HepG2 (cell line): ENCODE measurements at regions not wholly inside any gene's neighbourhood (a gene's known extent, or its start where the extent isn't known, plus 50 kb on each side); places are given as distances from the start of the nearest gene placed in this dataset.
A peak's percentile ranks its signal among the peaks of the same experiment; 100 is the strongest.

Source experiments
- ATAC-seq: fragments of 200-7000 bp; cut with Tn5 transposase; 3 replicates; pipeline ENCODE4 v1.9.1; 2020; ENCODE audit warnings: mild to moderate bottlenecking, moderate library complexity
- BruUV-seq: library from RNA; stranded (reverse); fragments of 400-500 nt; replicated peaks from 2 replicates; lab custom pipeline; 2021; lab: Mats Ljungman, UMichigan
- CTCF ChIA-PET: fragments of 300-600 bp; formaldehyde crosslinking; extraction: SDS; loops from one replicate; lab custom pipeline; 2021; ENCODE audit warnings: low total read pairs, inconsistent platforms, low intra/inter-chr PET ratio; lab: Yijun Ruan, JAX
- POLR2A ChIA-PET: fragments of 350-600 bp; sonication (Branson Sonifier 250); formaldehyde crosslinking; loops from one replicate; lab custom pipeline; 2020; ENCODE audit warnings: antibody characterized with exemption, inconsistent platforms; lab: Yijun Ruan, JAX
- DNase-seq: peaks from one replicate; pipeline ENCODE4 v3.0.0-alpha.2; 2015; ENCODE audit warnings: low spot score
- FAIRE-seq: peaks from 3 replicates; lab custom pipeline; 2011; peaks lifted over from hg19 to GRCh38; lab: Jason Lieb, UNC
- H2AFZ ChIP-seq: one replicate; pipeline ENCODE4 v1.6.1; 2011; ENCODE audit warnings: low read length, inconsistent platforms
- H3K27ac ChIP-seq: fragments of 300-600 bp; 3 replicates; pipeline ENCODE4 v1.8.0; 2011; ENCODE audit warnings: mixed run types, mild to moderate bottlenecking, mixed read lengths, low read length, inconsistent platforms; ENCODE audit not compliant: insufficient read depth; ENCODE audit errors: extremely low read length
- H3K27me3 ChIP-seq, 2 experiments: fragments of 200-600 bp in 1 of 2; 2 replicates in 1 of 2; 3 replicates in 1 of 2; pipeline versions ENCODE4 v1.6.0 to v1.8.0; 2011; ENCODE audit warnings: low read length in 2 of 2, mild to moderate bottlenecking in 2 of 2, moderate library complexity in 2 of 2, inconsistent platforms in 1 of 2; ENCODE audit not compliant: insufficient read depth in 2 of 2, control insufficient read depth in 1 of 2
- H3K36me3 ChIP-seq, 2 experiments: fragments of 200-600 bp in 1 of 2; replicated peaks in 1 of 2; 2 replicates in 1 of 2; 3 replicates in 1 of 2; pipeline versions ENCODE4 v1.5.1 to v1.8.0; 2011; ENCODE audit warnings: low read length in 2 of 2, inconsistent platforms in 1 of 2; ENCODE audit not compliant: insufficient read depth in 2 of 2, control insufficient read depth in 1 of 2
- H3K4me1 ChIP-seq: 2 replicates; pipeline ENCODE4 v1.5.1; 2012; ENCODE audit warnings: low read length, inconsistent platforms; ENCODE audit not compliant: insufficient read depth
- H3K4me2 ChIP-seq: 2 replicates; pipeline ENCODE4 v1.6.0; 2011; ENCODE audit warnings: low read depth, low read length, inconsistent platforms
- H3K4me3 ChIP-seq, 3 experiments: fragments of 200-600 bp in 1 of 3; sonication (generic), shearing (Covaris generic) in 1 of 3; replicated peaks in 1 of 3; 2 replicates each; pipeline ENCODE4 v1.5.1; 2011 to 2016; ENCODE audit warnings: low read length in 3 of 3, inconsistent platforms in 2 of 3, low read depth in 2 of 3, mild to moderate bottlenecking in 2 of 3, control low read depth in 1 of 3, mixed read lengths in 1 of 3; ENCODE audit not compliant: insufficient read depth in 1 of 3
- H3K79me2 ChIP-seq: one replicate; pipeline ENCODE4 v1.6.1; 2011; ENCODE audit warnings: low read length, inconsistent platforms; ENCODE audit not compliant: insufficient read depth
- H3K9ac ChIP-seq: 2 replicates; pipeline ENCODE4 v1.6.0; 2011; ENCODE audit warnings: mild to moderate bottlenecking, low read depth, low read length, inconsistent platforms; ENCODE audit not compliant: insufficient read depth
- H3K9me3 ChIP-seq: 2 replicates; pipeline ENCODE4 v1.5.1; 2012; ENCODE audit warnings: mild to moderate bottlenecking, low read length
- H4K20me1 ChIP-seq: 2 replicates; pipeline ENCODE4 v1.6.0; 2011; ENCODE audit warnings: inconsistent platforms, mild to moderate bottlenecking, low read length, moderate library complexity; ENCODE audit not compliant: insufficient read depth
- MTA1 ChIP-seq: sonication (generic); formaldehyde crosslinking; IDR thresholded peaks from 2 replicates; pipeline ENCODE4 v1.4.0; 2020; ENCODE audit warnings: missing genetic modification reagents, mild to moderate bottlenecking, borderline replicate concordance
- MYC ChIP-seq: sonication (generic); formaldehyde crosslinking; IDR thresholded peaks from 2 replicates; pipeline ENCODE4 v1.9.0; 2021; ENCODE audit warnings: missing genetic modification reagents, borderline replicate concordance
- PHB2 ChIP-seq: fragments of 450-650 bp; IDR thresholded peaks from 2 replicates; pipeline ENCODE4 v1.6.1; 2018; ENCODE audit not compliant: partially characterized antibody
- RNF2 ChIP-seq: fragments of 450-650 bp; conservative IDR thresholded peaks from 2 replicates; pipeline ENCODE4 v1.6.1; 2016; ENCODE audit warnings: low read depth
- SNRNP70 ChIP-seq: fragments of 200-400 bp; formaldehyde crosslinking; IDR thresholded peaks from 2 replicates; pipeline ENCODE4 v1.6.1; 2017; ENCODE audit warnings: mild to moderate bottlenecking, low read depth, low read length, moderate library complexity
- ZNF207 ChIP-seq: fragments of 450-650 bp; IDR thresholded peaks from 2 replicates; pipeline ENCODE4 v1.6.1; 2016; ENCODE audit warnings: antibody characterized with exemption, borderline replicate concordance
- ZNF572 ChIP-seq: sonication (generic); formaldehyde crosslinking; IDR thresholded peaks from 2 replicates; pipeline ENCODE4 v1.5.1; 2020; ENCODE audit warnings: mild to moderate bottlenecking, missing genetic modification reagents
- ZNF7 ChIP-seq: IDR thresholded peaks from 2 replicates; pipeline ENCODE4 v1.6.1; 2016; ENCODE audit warnings: missing biosample characterization, missing genetic modification reagents
- ZNF83 ChIP-seq: sonication (generic); formaldehyde crosslinking; IDR thresholded peaks from 2 replicates; pipeline ENCODE4 v1.4.0; 2020; ENCODE audit warnings: missing genetic modification reagents, mild to moderate bottlenecking, borderline replicate concordance
- ZSCAN29 ChIP-seq: sonication (generic); formaldehyde crosslinking; conservative IDR thresholded peaks from 2 replicates; pipeline ENCODE4 v1.4.0; 2020; ENCODE audit warnings: mild to moderate bottlenecking, missing genetic modification reagents
- WGBS: methylation state at CpG from one replicate; pipeline ENCODE4 v1.1.6; 2017; ENCODE audit warnings: low lambda C conversion rate; 5-methylcytosine and 5-hydroxymethylcytosine counted together
- in situ Hi-C: cut with HindIII; loops from 2 replicates; pipeline ENCODE4 v1.10.0; 2017; ENCODE audit warnings: low pct_unique_long_range_greater_than_20kb; ENCODE audit not compliant: extremely low pct_ligation_motif_present
- intact Hi-C: fragments of 100-400 bp; cut with micrococcal nuclease; formaldehyde crosslinking; loops from one replicate; pipeline ENCODE4 v1.10.0; 2022; ENCODE audit not compliant: unreplicated experiment
- TF ChIP-seq, protein P1 (sequence below): IDR thresholded peaks from 2 replicates; pipeline ENCODE4 v1.6.1; 2018; ENCODE audit warnings: missing genetic modification reagents
- TF ChIP-seq, protein P2 (sequence below): IDR thresholded peaks from 2 replicates; pipeline ENCODE4 v1.6.1; 2018; ENCODE audit warnings: missing genetic modification reagents, mild to moderate bottlenecking, missing compliant biosample characterization
- TF ChIP-seq, protein P3 (sequence below): sonication (generic); formaldehyde crosslinking; IDR thresholded peaks from 2 replicates; pipeline ENCODE4 v1.4.0; 2020; ENCODE audit warnings: mild to moderate bottlenecking, missing genetic modification reagents
- TF ChIP-seq, protein P4 (sequence below): sonication (generic); formaldehyde crosslinking; IDR thresholded peaks from 2 replicates; pipeline ENCODE4 v1.9.0; 2022; ENCODE audit warnings: low read depth, missing genetic modification reagents
- TF ChIP-seq, protein P5 (sequence below): sonication (generic); formaldehyde crosslinking; IDR thresholded peaks from 2 replicates; pipeline ENCODE4 v1.8.1; 2023; ENCODE audit warnings: missing genetic modification reagents, inconsistent platforms, borderline replicate concordance

DNA sequence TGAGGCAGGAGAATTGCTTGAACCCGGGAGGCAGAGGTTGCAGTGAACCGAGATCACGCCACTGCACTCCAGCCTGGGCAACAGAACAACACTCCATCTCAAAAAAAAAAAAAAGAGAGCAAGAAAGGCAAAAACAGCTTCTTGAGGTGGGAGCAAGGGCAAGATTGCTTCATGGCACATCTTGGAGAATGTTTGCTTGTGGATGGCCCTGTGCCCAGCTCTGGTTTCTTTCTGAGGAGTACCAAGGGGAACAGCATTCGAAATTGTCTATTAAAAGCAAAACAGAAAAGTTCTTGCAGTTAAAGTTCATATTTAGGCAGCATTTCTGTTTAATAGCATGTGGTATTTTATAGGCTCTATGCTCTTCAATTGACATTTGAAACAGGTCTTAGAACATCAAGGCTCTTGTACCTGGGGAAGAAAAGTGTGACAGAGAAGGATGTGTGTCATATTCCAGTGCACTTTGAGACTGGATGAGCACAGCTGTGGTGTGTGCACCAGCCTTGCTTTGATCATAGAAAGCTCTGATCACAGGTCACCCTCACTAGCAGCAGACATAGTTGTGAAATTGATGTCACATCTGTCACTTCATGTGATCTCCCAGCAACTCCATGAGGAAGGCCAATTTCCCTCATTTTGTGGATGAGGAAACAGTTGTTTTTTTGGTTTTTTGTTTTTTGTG, 154.3 kb downstream of the UXS1 start:
- Histone ChIP-seq H3K27me3 (peaks cover 4 to 39% of the 10 kb centered on the region in 2 experiments; a peak in 4 of 5 replicates), H3K36me3 (no peaks in the 10 kb centered on the region), H3K4me3 (no peak overlapping the region), H3K79me2 (no peaks in the 10 kb centered on the region), H3K4me2 (no peak overlapping the region), H3K27ac (no peak overlapping the region), H3K9me3 (no peaks in the 10 kb centered on the region), H3K4me1 (peaks cover 3% of the 10 kb centered on the region), H4K20me1 (no peaks in the 10 kb centered on the region), H3K9ac (no peak overlapping the region), H2AFZ (no peak overlapping the region)
- intact Hi-C loops (no loop called here), in situ Hi-C loops (no loop called here)
- POLR2A ChIA-PET, result no interaction called here
- no TSS peak for BruUV-seq
- WGBS, result 64% methylated on average over 4 of the region's 4 CpGs
- ATAC-seq (peak; percentile 33; the same call in 1 of the 3 replicates), FAIRE-seq (no peak), DNase-seq (no peak)
- CTCF ChIA-PET, result no interaction called here
- TF ChIP-seq, protein P1, sequence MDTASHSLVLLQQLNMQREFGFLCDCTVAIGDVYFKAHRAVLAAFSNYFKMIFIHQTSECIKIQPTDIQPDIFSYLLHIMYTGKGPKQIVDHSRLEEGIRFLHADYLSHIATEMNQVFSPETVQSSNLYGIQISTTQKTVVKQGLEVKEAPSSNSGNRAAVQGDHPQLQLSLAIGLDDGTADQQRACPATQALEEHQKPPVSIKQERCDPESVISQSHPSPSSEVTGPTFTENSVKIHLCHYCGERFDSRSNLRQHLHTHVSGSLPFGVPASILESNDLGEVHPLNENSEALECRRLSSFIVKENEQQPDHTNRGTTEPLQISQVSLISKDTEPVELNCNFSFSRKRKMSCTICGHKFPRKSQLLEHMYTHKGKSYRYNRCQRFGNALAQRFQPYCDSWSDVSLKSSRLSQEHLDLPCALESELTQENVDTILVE (CRISPR knock-in tag), result no peak
- no peak for TF ChIP-seq RNF2
- TF ChIP-seq, protein P2, sequence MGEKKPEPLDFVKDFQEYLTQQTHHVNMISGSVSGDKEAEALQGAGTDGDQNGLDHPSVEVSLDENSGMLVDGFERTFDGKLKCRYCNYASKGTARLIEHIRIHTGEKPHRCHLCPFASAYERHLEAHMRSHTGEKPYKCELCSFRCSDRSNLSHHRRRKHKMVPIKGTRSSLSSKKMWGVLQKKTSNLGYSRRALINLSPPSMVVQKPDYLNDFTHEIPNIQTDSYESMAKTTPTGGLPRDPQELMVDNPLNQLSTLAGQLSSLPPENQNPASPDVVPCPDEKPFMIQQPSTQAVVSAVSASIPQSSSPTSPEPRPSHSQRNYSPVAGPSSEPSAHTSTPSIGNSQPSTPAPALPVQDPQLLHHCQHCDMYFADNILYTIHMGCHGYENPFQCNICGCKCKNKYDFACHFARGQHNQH (CRISPR knock-in tag), result no peak
- no peak for TF ChIP-seq MTA1 (CRISPR knock-in tag)
- no peak for TF ChIP-seq SNRNP70
- no peak for TF ChIP-seq ZNF83 (CRISPR knock-in tag)
- no peak for TF ChIP-seq PHB2
- TF ChIP-seq ZNF207, result no peak
- no peak for TF ChIP-seq ZNF7 (CRISPR knock-in tag)
- TF ChIP-seq ZNF572 (CRISPR knock-in tag), result no peak
- TF ChIP-seq, protein P3, sequence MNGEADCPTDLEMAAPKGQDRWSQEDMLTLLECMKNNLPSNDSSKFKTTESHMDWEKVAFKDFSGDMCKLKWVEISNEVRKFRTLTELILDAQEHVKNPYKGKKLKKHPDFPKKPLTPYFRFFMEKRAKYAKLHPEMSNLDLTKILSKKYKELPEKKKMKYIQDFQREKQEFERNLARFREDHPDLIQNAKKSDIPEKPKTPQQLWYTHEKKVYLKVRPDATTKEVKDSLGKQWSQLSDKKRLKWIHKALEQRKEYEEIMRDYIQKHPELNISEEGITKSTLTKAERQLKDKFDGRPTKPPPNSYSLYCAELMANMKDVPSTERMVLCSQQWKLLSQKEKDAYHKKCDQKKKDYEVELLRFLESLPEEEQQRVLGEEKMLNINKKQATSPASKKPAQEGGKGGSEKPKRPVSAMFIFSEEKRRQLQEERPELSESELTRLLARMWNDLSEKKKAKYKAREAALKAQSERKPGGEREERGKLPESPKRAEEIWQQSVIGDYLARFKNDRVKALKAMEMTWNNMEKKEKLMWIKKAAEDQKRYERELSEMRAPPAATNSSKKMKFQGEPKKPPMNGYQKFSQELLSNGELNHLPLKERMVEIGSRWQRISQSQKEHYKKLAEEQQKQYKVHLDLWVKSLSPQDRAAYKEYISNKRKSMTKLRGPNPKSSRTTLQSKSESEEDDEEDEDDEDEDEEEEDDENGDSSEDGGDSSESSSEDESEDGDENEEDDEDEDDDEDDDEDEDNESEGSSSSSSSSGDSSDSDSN (CRISPR knock-in tag), result no peak
- TF ChIP-seq, protein P4, sequence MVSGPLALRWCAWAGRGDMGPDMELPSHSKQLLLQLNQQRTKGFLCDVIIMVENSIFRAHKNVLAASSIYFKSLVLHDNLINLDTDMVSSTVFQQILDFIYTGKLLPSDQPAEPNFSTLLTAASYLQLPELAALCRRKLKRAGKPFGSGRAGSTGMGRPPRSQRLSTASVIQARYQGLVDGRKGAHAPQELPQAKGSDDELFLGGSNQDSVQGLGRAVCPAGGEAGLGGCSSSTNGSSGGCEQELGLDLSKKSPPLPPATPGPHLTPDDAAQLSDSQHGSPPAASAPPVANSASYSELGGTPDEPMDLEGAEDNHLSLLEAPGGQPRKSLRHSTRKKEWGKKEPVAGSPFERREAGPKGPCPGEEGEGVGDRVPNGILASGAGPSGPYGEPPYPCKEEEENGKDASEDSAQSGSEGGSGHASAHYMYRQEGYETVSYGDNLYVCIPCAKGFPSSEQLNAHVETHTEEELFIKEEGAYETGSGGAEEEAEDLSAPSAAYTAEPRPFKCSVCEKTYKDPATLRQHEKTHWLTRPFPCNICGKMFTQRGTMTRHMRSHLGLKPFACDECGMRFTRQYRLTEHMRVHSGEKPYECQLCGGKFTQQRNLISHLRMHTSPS (CRISPR knock-in tag), result no peak
- no peak for TF ChIP-seq ZSCAN29 (CRISPR knock-in tag)
- TF ChIP-seq MYC (CRISPR knock-in tag), result no peak
- TF ChIP-seq, protein P5, sequence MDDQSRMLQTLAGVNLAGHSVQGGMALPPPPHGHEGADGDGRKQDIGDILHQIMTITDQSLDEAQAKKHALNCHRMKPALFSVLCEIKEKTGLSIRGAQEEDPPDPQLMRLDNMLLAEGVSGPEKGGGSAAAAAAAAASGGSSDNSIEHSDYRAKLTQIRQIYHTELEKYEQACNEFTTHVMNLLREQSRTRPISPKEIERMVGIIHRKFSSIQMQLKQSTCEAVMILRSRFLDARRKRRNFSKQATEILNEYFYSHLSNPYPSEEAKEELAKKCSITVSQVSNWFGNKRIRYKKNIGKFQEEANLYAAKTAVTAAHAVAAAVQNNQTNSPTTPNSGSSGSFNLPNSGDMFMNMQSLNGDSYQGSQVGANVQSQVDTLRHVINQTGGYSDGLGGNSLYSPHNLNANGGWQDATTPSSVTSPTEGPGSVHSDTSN (CRISPR knock-in tag), result no peak
